H9 (cell line): ENCODE measurements at regions not wholly inside any gene's neighbourhood (a gene's known extent, or its start where the extent isn't known, plus 50 kb on each side); places are given as distances from the start of the nearest gene placed in this dataset.

Experiments used
- DNase-seq: peaks from one replicate; pipeline ENCODE4 v3.0.0-alpha.2; 2017
- H2AFZ ChIP-seq: one replicate; pipeline ENCODE4 v1.6.1; 2013; ENCODE audit warnings: mild to moderate bottlenecking, low read length, control low read depth, moderate library complexity
- H2AK5ac ChIP-seq: 2 replicates; pipeline ENCODE4 v1.6.1; 2013; ENCODE audit warnings: low read length, control low read depth, mixed read lengths; ENCODE audit not compliant: insufficient read length
- H2BK120ac ChIP-seq: one replicate; pipeline ENCODE4 v1.6.1; 2013; ENCODE audit warnings: low read depth, mild to moderate bottlenecking, low read length, control low read depth, inconsistent platforms; ENCODE audit not compliant: poor library complexity, severe bottlenecking
- H2BK12ac ChIP-seq: 2 replicates; pipeline ENCODE4 v1.6.1; 2013; ENCODE audit warnings: low read length, control low read depth, mixed read lengths, low read depth; ENCODE audit not compliant: insufficient read length
- H2BK15ac ChIP-seq: 2 replicates; pipeline ENCODE4 v1.6.1; 2013; ENCODE audit warnings: low read depth, low read length, control low read depth
- H2BK20ac ChIP-seq: one replicate; pipeline ENCODE4 v1.6.1; 2013; ENCODE audit warnings: low read depth, mild to moderate bottlenecking, low read length, control low read depth, inconsistent platforms; ENCODE audit not compliant: poor library complexity, severe bottlenecking
- H2BK5ac ChIP-seq: 2 replicates; pipeline ENCODE4 v1.6.1; 2013; ENCODE audit warnings: low read length, control low read depth, mixed read lengths; ENCODE audit not compliant: insufficient read length
- H3K14ac ChIP-seq: 2 replicates; pipeline ENCODE4 v1.6.1; 2013; ENCODE audit warnings: low read length, control low read depth; ENCODE audit not compliant: insufficient read depth
- H3K18ac ChIP-seq: 2 replicates; pipeline ENCODE4 v1.6.1; 2013; ENCODE audit warnings: low read depth, mild to moderate bottlenecking, mixed read lengths, low read length, control low read depth; ENCODE audit not compliant: insufficient read length
- H3K23ac ChIP-seq: 2 replicates; pipeline ENCODE4 v1.6.1; 2013; ENCODE audit warnings: low read length, control low read depth, mixed read lengths, low read depth; ENCODE audit not compliant: insufficient read length
- H3K23me2 ChIP-seq: 2 replicates; pipeline ENCODE4 v1.6.1; 2013; ENCODE audit warnings: low read depth, mild to moderate bottlenecking, mixed read lengths, low read length, control low read depth; ENCODE audit not compliant: insufficient read length, poor library complexity, severe bottlenecking
- H3K27ac ChIP-seq: 2 replicates; pipeline ENCODE4 v1.5.1; 2013; ENCODE audit warnings: low read length, control low read depth, mixed read lengths, low read depth; ENCODE audit not compliant: insufficient read length
- H3K27me3 ChIP-seq: 2 replicates; pipeline ENCODE4 v1.6.1; 2013; ENCODE audit warnings: low read length, control low read depth, inconsistent platforms; ENCODE audit not compliant: insufficient read depth
- H3K4ac ChIP-seq: 2 replicates; pipeline ENCODE4 v1.6.1; 2013; ENCODE audit warnings: low read depth, mild to moderate bottlenecking, control low read depth, inconsistent platforms, low read length, moderate library complexity
- H3K4me1 ChIP-seq: 2 replicates; pipeline ENCODE4 v1.6.1; 2013; ENCODE audit warnings: low read length, control low read depth, inconsistent platforms; ENCODE audit not compliant: insufficient read depth
- H3K4me2 ChIP-seq: 2 replicates; pipeline ENCODE4 v1.6.1; 2013; ENCODE audit warnings: low read length, control low read depth, mixed read lengths; ENCODE audit not compliant: insufficient read length, insufficient read depth
- H3K56ac ChIP-seq: 2 replicates; pipeline ENCODE4 v1.6.1; 2013; ENCODE audit warnings: low read depth, mild to moderate bottlenecking, mixed read lengths, low read length, control low read depth; ENCODE audit not compliant: insufficient read length
- H3K79me1 ChIP-seq: 2 replicates; pipeline ENCODE4 v1.6.1; 2013; ENCODE audit warnings: low read depth, mild to moderate bottlenecking, moderate library complexity, low read length, control low read depth, inconsistent platforms; ENCODE audit not compliant: insufficient read depth, poor library complexity, severe bottlenecking
- H3K79me2 ChIP-seq: 2 replicates; pipeline ENCODE4 v1.6.1; 2013; ENCODE audit warnings: low read length, control low read depth, inconsistent platforms; ENCODE audit not compliant: insufficient read depth
- H3K9ac ChIP-seq: 2 replicates; pipeline ENCODE4 v1.6.1; 2013; ENCODE audit warnings: low read length, control low read depth, mixed read lengths; ENCODE audit not compliant: insufficient read length; ENCODE audit errors: extremely low read depth
- H3K9me3 ChIP-seq: one replicate; pipeline ENCODE4 v1.6.1; 2013; ENCODE audit warnings: low read depth, low read length, inconsistent platforms; ENCODE audit not compliant: control insufficient read depth
- H3T11ph ChIP-seq: one replicate; pipeline ENCODE4 v1.6.1; 2013; ENCODE audit warnings: mild to moderate bottlenecking, low read length, control low read depth, inconsistent platforms
- H4K20me1 ChIP-seq: one replicate; pipeline ENCODE4 v1.6.1; 2013; ENCODE audit not compliant: control insufficient read depth, insufficient read length, insufficient read depth
- H4K5ac ChIP-seq: 2 replicates; pipeline ENCODE4 v1.6.1; 2013; ENCODE audit warnings: low read depth, mild to moderate bottlenecking, mixed read lengths, low read length, control low read depth; ENCODE audit not compliant: insufficient read length
- H4K8ac ChIP-seq: replicated peaks from 2 replicates; pipeline ENCODE4 v1.6.1; 2013; ENCODE audit warnings: low read length, control low read depth, mixed read lengths, low read depth; ENCODE audit not compliant: insufficient read length
- H4K91ac ChIP-seq: 2 replicates; pipeline ENCODE4 v1.6.1; 2013; ENCODE audit warnings: low read depth, mild to moderate bottlenecking, moderate library complexity, mixed read lengths, low read length, control low read depth; ENCODE audit not compliant: insufficient read length
- H3K27ac Mint-ChIP-seq, 3 experiments: 2 replicates in 2 of 3; 3 replicates in 1 of 3; pipeline ENCODE4 v1.8.0; 2020 to 2021; ENCODE audit warnings: mixed read lengths in 3 of 3, mild to moderate bottlenecking in 1 of 3, moderate library complexity in 1 of 3
- H3K27me3 Mint-ChIP-seq: 2 replicates; pipeline ENCODE4 v1.8.0; 2021; ENCODE audit warnings: low read depth, mild to moderate bottlenecking, moderate library complexity, mixed read lengths
- H3K36me3 Mint-ChIP-seq, 3 experiments: 2 replicates in 2 of 3; 3 replicates in 1 of 3; pipeline ENCODE4 v1.8.0; 2020 to 2021; ENCODE audit warnings: low read depth in 3 of 3, mixed read lengths in 3 of 3; ENCODE audit not compliant: insufficient read depth in 1 of 3
- H3K4me1 Mint-ChIP-seq, 2 experiments: 2 replicates each; pipeline ENCODE4 v1.8.0; 2020; ENCODE audit warnings: mixed read lengths in 2 of 2
- H3K4me3 Mint-ChIP-seq, 2 experiments: 2 replicates in 1 of 2; 3 replicates in 1 of 2; pipeline ENCODE4 v1.8.0; 2020 to 2021; ENCODE audit warnings: mild to moderate bottlenecking in 2 of 2, mixed read lengths in 2 of 2, moderate library complexity in 1 of 2
- H3K9me3 Mint-ChIP-seq, 2 experiments: 2 replicates in 1 of 2; 3 replicates in 1 of 2; pipeline ENCODE4 v1.8.0; 2020; ENCODE audit warnings: mild to moderate bottlenecking in 2 of 2, mixed read lengths in 2 of 2, moderate library complexity in 1 of 2
- CTCF ChIP-seq: fragments of 200-600 bp; sonication (generic); conservative IDR thresholded peaks from 3 replicates; pipeline ENCODE4 v1.8.0; 2021; ENCODE audit warnings: antibody characterized with exemption, mild to moderate bottlenecking
- WGBS: extraction: QIAGEN DNeasy Blood & Tissue Kit; methylation state at CpG from one replicate; pipeline ENCODE4 v1.1.7; 2013; ENCODE audit warnings: missing lambda C conversion rate, low lambda C conversion rate, mixed read lengths; ENCODE audit not compliant: insufficient read length; ENCODE audit errors: extremely low coverage; 5-methylcytosine and 5-hydroxymethylcytosine counted together

- Histone ChIP-seq H3K14ac (no peak overlapping the region), H4K91ac (no peak overlapping the region), H2BK120ac (no peak overlapping the region), H3K9me3 (no peaks in the 10 kb centered on the region), H3K4ac (no peak overlapping the region), H2BK15ac (no peak overlapping the region), H3T11ph (no peak overlapping the region), H3K23ac (no peak overlapping the region), H3K4me2 (no peak overlapping the region), H4K20me1 (no peaks in the 10 kb centered on the region), H2BK5ac (no peak overlapping the region), H3K27ac (no peak overlapping the region), H3K9ac (no peak overlapping the region), H3K79me1 (no peaks in the 10 kb centered on the region), H3K18ac (no peak overlapping the region), H3K56ac (no peak overlapping the region), H4K5ac (no peak overlapping the region), H3K79me2 (no peaks in the 10 kb centered on the region), H2BK20ac (no peak overlapping the region), H2AFZ (no peak overlapping the region), H2AK5ac (no peak overlapping the region), H3K23me2 (no peaks in the 10 kb centered on the region), H2BK12ac (no peak overlapping the region), H4K8ac (no peak overlapping the region), H3K4me1 (peaks cover 10% of the 10 kb centered on the region; the same call in 1 of the 2 replicates), H3K27me3 (no peaks in the 10 kb centered on the region)
- TF ChIP-seq CTCF: no peak
- peaks cover 59 to 62% of the 10 kb centered on the region in 2 experiments for H3K4me1 Mint-ChIP-seq
- H3K4me3 Mint-ChIP-seq: peak overlapping the region in 1 of 2 experiments; percentile 44; a peak in 3 of 5 replicates
- H3K27me3 Mint-ChIP-seq: peaks cover 1% of the 10 kb centered on the region; the same call in 1 of the 2 replicates
- H3K36me3 Mint-ChIP-seq: peaks cover 8 to 21% (median 9%) of the 10 kb centered on the region in 3 experiments; a peak in 6 of 7 replicates
- peak overlapping the region; percentile 75 to 98 (median 90) for H3K27ac Mint-ChIP-seq
- peak; percentile 28 for DNase-seq
- no CpG with 5 or more reads among the region's 3 CpGs for WGBS
- H3K9me3 Mint-ChIP-seq: peaks cover 6 to 17% of the 10 kb centered on the region in 2 experiments
Measured at GRCh38 chr16:51390877-51391276, 239.8 kb upstream of the SALL1 start.
